OCI-LY3 (cell line): ENCODE measurements at regions not wholly inside any gene's neighbourhood (a gene's known extent, or its start where the extent isn't known, plus 50 kb on each side); places are given as distances from the start of the nearest gene placed in this dataset.

Experiments used
- H2AFZ ChIP-seq: fragments of 200-600, 300-600 bp; shearing (Covaris generic); 2 replicates; pipeline ENCODE4 v1.6.0; 2014; ENCODE audit warnings: antibody characterized with exemption, low read depth, low read length
- H3K27ac ChIP-seq: fragments of 200-600, 300-600 bp; sonication (generic); 2 replicates; pipeline ENCODE4 v1.5.1; 2014; ENCODE audit warnings: mild to moderate bottlenecking, low read length, moderate library complexity, mixed read lengths
- H3K27me3 ChIP-seq: fragments of 200-600, 300-600 bp; sonication (generic); 2 replicates; pipeline ENCODE4 v1.6.1; 2014; ENCODE audit warnings: low read depth, low read length, mixed read lengths
- H3K36me3 ChIP-seq: fragments of 200-600, 300-600 bp; sonication (generic); replicated peaks from 2 replicates; pipeline ENCODE3; 2014; ENCODE audit warnings: low read depth, low read length, mixed read lengths
- H3K4me1 ChIP-seq: fragments of 300-600, 200-600 bp; sonication (generic); 2 replicates; pipeline ENCODE4 v1.6.1; 2014; ENCODE audit warnings: low read length, mixed read lengths
- H3K4me2 ChIP-seq: fragments of 200-600, 300-600 bp; sonication (generic); 2 replicates; pipeline ENCODE4 v1.6.1; 2014; ENCODE audit warnings: low read length, mixed read lengths
- H3K4me3 ChIP-seq: fragments of 300-600, 200-600 bp; sonication (generic); 2 replicates; pipeline ENCODE4 v1.5.1; 2014; ENCODE audit warnings: antibody characterized with exemption, mild to moderate bottlenecking, low read length, moderate library complexity
- H3K79me2 ChIP-seq: fragments of 300-600, 200-600 bp; shearing (Covaris generic); 2 replicates; pipeline ENCODE4 v1.6.1; 2014; ENCODE audit warnings: mild to moderate bottlenecking, low read length, mixed read lengths
- H3K9ac ChIP-seq: fragments of 300-600, 200-600 bp; shearing (Covaris generic); 2 replicates; pipeline ENCODE4 v1.6.0; 2014; ENCODE audit warnings: mild to moderate bottlenecking, low read length, moderate library complexity
- H3K9me3 ChIP-seq: fragments of 200-600, 300-600 bp; shearing (Covaris generic); 2 replicates; pipeline ENCODE4 v1.6.1; 2014; ENCODE audit warnings: low read length, mixed read lengths; ENCODE audit not compliant: insufficient read depth
- H4K20me1 ChIP-seq: fragments of 200-600, 300-600 bp; sonication (generic); 2 replicates; pipeline ENCODE4 v1.6.1; 2016; ENCODE audit warnings: low read length, mixed read lengths; ENCODE audit not compliant: insufficient read depth
- EZH2phosphoT487 ChIP-seq: fragments of 200-600 bp; shearing (Covaris generic); IDR thresholded peaks from 2 replicates; pipeline ENCODE4 v1.6.1; 2018; ENCODE audit warnings: antibody characterized with exemption, mixed run types, low read depth
- TF ChIP-seq, protein P1 (sequence below): fragments of 200-600, 300-600 bp; sonication (generic); IDR thresholded peaks from 2 replicates; pipeline ENCODE4 v1.5.1; 2014; ENCODE audit warnings: antibody characterized with exemption, low read length, low read depth

DNA sequence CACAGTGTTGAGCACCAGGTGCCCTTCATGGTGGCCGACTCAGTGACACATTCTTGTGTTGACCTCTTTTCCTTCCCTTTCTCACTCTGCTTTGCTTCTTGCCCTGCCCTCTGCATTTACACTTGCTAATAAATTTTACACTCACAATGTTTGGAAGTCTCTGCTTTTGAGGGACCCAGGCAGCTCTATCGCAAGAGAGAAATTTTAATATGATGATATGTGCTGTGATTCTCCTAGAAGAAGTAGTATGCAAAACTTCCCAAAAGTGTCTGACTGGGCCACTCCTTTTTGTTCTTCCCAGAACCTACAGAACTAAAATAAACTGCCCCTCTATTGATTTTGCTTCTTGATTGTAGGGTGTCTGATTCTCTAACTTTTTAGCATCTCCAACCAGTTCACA, 135.0 kb downstream of the IRS1 start:
- H3K4me2 ChIP-seq = no peak overlapping the region
- H4K20me1 ChIP-seq = no peaks in the 10 kb centered on the region
- no peaks in the 10 kb centered on the region for H3K9me3 ChIP-seq
- TF ChIP-seq EZH2phosphoT487 = no peak
- TF ChIP-seq, protein P1, sequence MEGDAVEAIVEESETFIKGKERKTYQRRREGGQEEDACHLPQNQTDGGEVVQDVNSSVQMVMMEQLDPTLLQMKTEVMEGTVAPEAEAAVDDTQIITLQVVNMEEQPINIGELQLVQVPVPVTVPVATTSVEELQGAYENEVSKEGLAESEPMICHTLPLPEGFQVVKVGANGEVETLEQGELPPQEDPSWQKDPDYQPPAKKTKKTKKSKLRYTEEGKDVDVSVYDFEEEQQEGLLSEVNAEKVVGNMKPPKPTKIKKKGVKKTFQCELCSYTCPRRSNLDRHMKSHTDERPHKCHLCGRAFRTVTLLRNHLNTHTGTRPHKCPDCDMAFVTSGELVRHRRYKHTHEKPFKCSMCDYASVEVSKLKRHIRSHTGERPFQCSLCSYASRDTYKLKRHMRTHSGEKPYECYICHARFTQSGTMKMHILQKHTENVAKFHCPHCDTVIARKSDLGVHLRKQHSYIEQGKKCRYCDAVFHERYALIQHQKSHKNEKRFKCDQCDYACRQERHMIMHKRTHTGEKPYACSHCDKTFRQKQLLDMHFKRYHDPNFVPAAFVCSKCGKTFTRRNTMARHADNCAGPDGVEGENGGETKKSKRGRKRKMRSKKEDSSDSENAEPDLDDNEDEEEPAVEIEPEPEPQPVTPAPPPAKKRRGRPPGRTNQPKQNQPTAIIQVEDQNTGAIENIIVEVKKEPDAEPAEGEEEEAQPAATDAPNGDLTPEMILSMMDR = no peak
- no peak overlapping the region for H3K27ac ChIP-seq
- H3K36me3 ChIP-seq = no peaks in the 10 kb centered on the region
- H3K4me3 ChIP-seq = no peak overlapping the region
- no peak overlapping the region for H3K9ac ChIP-seq
- peaks cover 2% of the 10 kb centered on the region for H3K4me1 ChIP-seq
- no peaks in the 10 kb centered on the region for H3K27me3 ChIP-seq
- no peaks in the 10 kb centered on the region for H3K79me2 ChIP-seq
- H2AFZ ChIP-seq = no peak overlapping the region

- TF ChIP-seq, protein P1 = no peak
- TF ChIP-seq EZH2phosphoT487 = no peak
- H3K9ac ChIP-seq = no peak overlapping the region
- no peaks in the 10 kb centered on the region for H3K4me1 ChIP-seq
- no peak overlapping the region for H2AFZ ChIP-seq
- no peaks in the 10 kb centered on the region for H4K20me1 ChIP-seq
- H3K36me3 ChIP-seq = no peaks in the 10 kb centered on the region
- no peaks in the 10 kb centered on the region for H3K9me3 ChIP-seq
- no peaks in the 10 kb centered on the region for H3K27me3 ChIP-seq
- H3K79me2 ChIP-seq = no peaks in the 10 kb centered on the region
- no peak overlapping the region for H3K27ac ChIP-seq
- no peak overlapping the region for H3K4me3 ChIP-seq
- H3K4me2 ChIP-seq = no peak overlapping the region
Measured at GRCh38 chr2:226664140-226664539, 135.5 kb downstream of the IRS1 start.

- Histone ChIP-seq H3K9me3 (no peaks in the 10 kb centered on the region), H3K27ac (no peak overlapping the region), H3K4me2 (no peak overlapping the region), H3K9ac (no peak overlapping the region), H3K36me3 (no peaks in the 10 kb centered on the region), H3K27me3 (no peaks in the 10 kb centered on the region), H3K4me1 (no peaks in the 10 kb centered on the region), H3K79me2 (no peaks in the 10 kb centered on the region), H4K20me1 (no peaks in the 10 kb centered on the region), H2AFZ (no peak overlapping the region), H3K4me3 (no peak overlapping the region)
- no peak for TF ChIP-seq EZH2phosphoT487
- TF ChIP-seq, protein P1 = no peak
Measured at GRCh38 chr2:226661789-226662545, 137.7 kb downstream of the IRS1 start.

- Histone ChIP-seq H3K4me3 (no peak overlapping the region), H3K27me3 (no peaks in the 10 kb centered on the region), H2AFZ (no peak overlapping the region), H3K27ac (no peak overlapping the region), H3K9me3 (no peaks in the 10 kb centered on the region), H3K4me1 (no peaks in the 10 kb centered on the region), H4K20me1 (no peaks in the 10 kb centered on the region), H3K4me2 (no peak overlapping the region), H3K79me2 (no peaks in the 10 kb centered on the region), H3K9ac (no peak overlapping the region), H3K36me3 (no peaks in the 10 kb centered on the region)
- no peak for TF ChIP-seq EZH2phosphoT487
Measured at GRCh38 chr2:226660526-226660925, 139.1 kb downstream of the IRS1 start.
